Left lobe of liver (tissue), 2 donors: ENCODE measurements at regions not wholly inside any gene's neighbourhood (a gene's known extent, or its start where the extent isn't known, plus 50 kb on each side); places are given as distances from the start of the nearest gene placed in this dataset.
"Not testable (repeated sequence)": the region's sequence is repeated elsewhere in the genome, so short reads cannot be mapped to it uniquely, and the experiment has no call there.

Source experiments
- ATAC-seq: fragments of 200-7000 bp; cut with Tn5 transposase; one replicate; pipeline ENCODE4 v1.9.1; 2020; ENCODE audit warnings: mild to moderate bottlenecking, moderate library complexity
- DNase-seq: peaks from one replicate; pipeline ENCODE4 v3.0.0-alpha.2; 2020; ENCODE audit warnings: low spot score
- donor health status: DM: no; HTN: no; CAD: no; lungs with moderate emphysema.
- donor health status: DM: no; HTN: yes; CAD: no.

GRCh38 chr11:26839911-26840698 is 118.2 kb upstream of the SLC5A12 start:
- DNase-seq (no peak), ATAC-seq (no peak)

- no peak for DNase-seq
- no peak for ATAC-seq
Measured at GRCh38 chr11:26841818-26842473, 120.1 kb upstream of the SLC5A12 start.

GRCh38 chr11:26842478-26843282 is 120.8 kb upstream of the SLC5A12 start:
- ATAC-seq (no peak), DNase-seq (no peak)

GRCh38 chr11:26843539-26843938 is 121.7 kb upstream of the SLC5A12 start:
- ATAC-seq (no peak), DNase-seq (no peak)

- ATAC-seq = no peak
Measured at GRCh38 chr11:26844963-26845362, 123.1 kb upstream of the SLC5A12 start.

GRCh38 chr11:26846227-26846626 is 124.4 kb upstream of the SLC5A12 start:
- ATAC-seq (no peak), DNase-seq (no peak)

More at GRCh38 chr11:26844963-26845362, 123.1 kb upstream of the SLC5A12 start:
- no peak for DNase-seq

GRCh38 chr11:26847459-26847858 is 125.6 kb upstream of the SLC5A12 start:
- DNase-seq = no peak
- ATAC-seq = no peak

GRCh38 chr11:26847977-26848376 is 126.1 kb upstream of the SLC5A12 start:
- ATAC-seq (no peak), DNase-seq (no peak)

GRCh38 chr11:26849036-26849435 is 127.2 kb upstream of the SLC5A12 start:
- peak; percentile 42 for DNase-seq
- ATAC-seq = peak; percentile 72

GRCh38 chr11:26851291-26851690 is 129.4 kb upstream of the SLC5A12 start:
- ATAC-seq = no peak
- no peak for DNase-seq

GRCh38 chr11:26851696-26852095 is 129.8 kb upstream of the SLC5A12 start:
- ATAC-seq = no peak
- no peak for DNase-seq

GRCh38 chr11:26858098-26858497 is 135.8 kb upstream of the FIBIN start:
- ATAC-seq (no peak), DNase-seq (no peak)

GRCh38 chr11:26859416-26859815 is 134.5 kb upstream of the FIBIN start:
- DNase-seq (no peak), ATAC-seq (no peak)

GRCh38 chr11:26860091-26860780 is 133.7 kb upstream of the FIBIN start:
- ATAC-seq = no peak
- no peak for DNase-seq

- DNase-seq = no peak
- ATAC-seq = no peak
Measured at GRCh38 chr11:26860895-26861294, 133.0 kb upstream of the FIBIN start.

GRCh38 chr11:26862801-26863200 is 131.1 kb upstream of the FIBIN start:
- DNase-seq (no peak), ATAC-seq (no peak)

- ATAC-seq (no peak), DNase-seq (no peak)
Measured at GRCh38 chr11:26865703-26866102, 128.2 kb upstream of the FIBIN start.

GRCh38 chr11:26867286-26867685 is 126.6 kb upstream of the FIBIN start:
- ATAC-seq (no peak), DNase-seq (no peak)

GRCh38 chr11:26878959-26879581 is 114.8 kb upstream of the FIBIN start:
- no peak for DNase-seq
- no peak for ATAC-seq

GRCh38 chr11:26882363-26882880 is 111.5 kb upstream of the FIBIN start:
- not testable (repeated sequence) for ATAC-seq, DNase-seq
